ENCODE measurements at regions not wholly inside any gene's neighbourhood (a gene's known extent, or its start where the extent isn't known, plus 50 kb on each side); places are given as distances from the start of the nearest gene placed in this dataset.

- POLR2A ChIA-PET, result no interaction called here
- TF ChIP-seq NFRKB (IDR thresholded peaks at IDR 0.05), result no peak
- no peak for DNase-seq (ENCODE audit: extremely low spot score)
- CTCF ChIA-PET, result no interaction called here
Measured at GRCh38 chr10:56298941-56299340, 62.1 kb downstream of the ZWINT start.

GRCh38 chr10:56296618-56297017 is 64.4 kb downstream of the ZWINT start:
- no peak for DNase-seq (ENCODE audit: extremely low spot score)
- CTCF ChIA-PET, result interaction anchor here (0.5 kb wide), 1 partner anchor 855 kb away, joined by 3 read pairs; no protein-coding TSS in a partner anchor
- no peak for TF ChIP-seq NFRKB (IDR thresholded peaks at IDR 0.05)
- peak; percentile 15; the same call in 1 of the 2 replicates for TF ChIP-seq PKNOX1 (IDR thresholded peaks at IDR 0.05)
- TF ChIP-seq CTBP1 (IDR thresholded peaks at IDR 0.05; ENCODE audit: borderline replicate concordance), result no peak
- TF ChIP-seq ZNF384 (IDR thresholded peaks at IDR 0.05), result no peak
- TF ChIP-seq FOXK2 (IDR thresholded peaks at IDR 0.05), result no peak
- POLR2A ChIA-PET, result interaction anchor here (2.0 kb wide), 1 partner anchor 65 kb away, joined by 5 read pairs; the partner anchor contains the start of gene ZWINT

GRCh38 chr10:56288403-56288802 is 72.7 kb downstream of the ZWINT start:
- ChIA-PET POLR2A (no interaction called here), CTCF (no interaction called here)
- TF ChIP-seq HDGF (IDR thresholded peaks at IDR 0.05; ENCODE audit: borderline replicate concordance) (no peak), ELF4 (IDR thresholded peaks at IDR 0.05) (no peak), FOXK2 (IDR thresholded peaks at IDR 0.05) (no peak), SUZ12 (IDR thresholded peaks at IDR 0.05) (no peak), ARNT (IDR thresholded peaks at IDR 0.05) (no peak), SP1 (IDR thresholded peaks at IDR 0.05) (no peak), PKNOX1 (IDR thresholded peaks at IDR 0.05) (no peak), LEF1 (IDR thresholded peaks at IDR 0.05; ENCODE audit: borderline replicate concordance) (no peak), NFRKB (IDR thresholded peaks at IDR 0.05) (no peak), L3MBTL2 (conservative IDR thresholded peaks at IDR 0.05) (no peak), ZNF384 (IDR thresholded peaks at IDR 0.05) (no peak), FOXA1 (IDR thresholded peaks at IDR 0.05) (no peak), TARDBP (IDR thresholded peaks at IDR 0.05) (no peak), BHLHE40 (IDR thresholded peaks at IDR 0.05; ENCODE audit: borderline replicate concordance) (no peak), FOXM1 (IDR thresholded peaks at IDR 0.05; ENCODE audit: borderline replicate concordance) (no peak)
- no peak for DNase-seq (ENCODE audit: extremely low spot score)

GRCh38 chr10:56286096-56286495 is 75.0 kb downstream of the ZWINT start:
- ChIA-PET CTCF (no interaction called here), POLR2A (no interaction called here)
- DNase-seq (ENCODE audit: extremely low spot score), result no peak
- no peak for TF ChIP-seq BHLHE40 (IDR thresholded peaks at IDR 0.05; ENCODE audit: borderline replicate concordance)
- TF ChIP-seq HDGF (IDR thresholded peaks at IDR 0.05; ENCODE audit: borderline replicate concordance), result no peak
- no peak for TF ChIP-seq TARDBP (IDR thresholded peaks at IDR 0.05)
- no peak for TF ChIP-seq L3MBTL2 (conservative IDR thresholded peaks at IDR 0.05)
- no peak for TF ChIP-seq ELF4 (IDR thresholded peaks at IDR 0.05)
- no peak for TF ChIP-seq FOXM1 (IDR thresholded peaks at IDR 0.05; ENCODE audit: borderline replicate concordance)
- no peak for TF ChIP-seq SUZ12 (IDR thresholded peaks at IDR 0.05)
- no peak for TF ChIP-seq NFRKB (IDR thresholded peaks at IDR 0.05)

- no peak for DNase-seq (ENCODE audit: extremely low spot score)
- POLR2A ChIA-PET, result no interaction called here
Measured at GRCh38 chr10:56279270-56279669, 81.8 kb downstream of the ZWINT start.

GRCh38 chr10:56269181-56269580 is 91.9 kb downstream of the ZWINT start:
- TF ChIP-seq FOXA1 (IDR thresholded peaks at IDR 0.05) (no peak), TARDBP (IDR thresholded peaks at IDR 0.05) (no peak), PKNOX1 (IDR thresholded peaks at IDR 0.05) (peak; percentile 88), L3MBTL2 (conservative IDR thresholded peaks at IDR 0.05) (no peak)
- DNase-seq (ENCODE audit: extremely low spot score), result peak; percentile 7
- ChIA-PET POLR2A (no interaction called here), CTCF (no interaction called here)

More at GRCh38 chr10:56279270-56279669, 81.8 kb downstream of the ZWINT start:
- no peak for TF ChIP-seq BHLHE40 (IDR thresholded peaks at IDR 0.05; ENCODE audit: borderline replicate concordance)
- no peak for TF ChIP-seq ELF4 (IDR thresholded peaks at IDR 0.05)
- no peak for TF ChIP-seq ARNT (IDR thresholded peaks at IDR 0.05)
- TF ChIP-seq HDGF (IDR thresholded peaks at IDR 0.05; ENCODE audit: borderline replicate concordance), result no peak
- TF ChIP-seq L3MBTL2 (conservative IDR thresholded peaks at IDR 0.05), result no peak
- no peak for TF ChIP-seq LEF1 (IDR thresholded peaks at IDR 0.05; ENCODE audit: borderline replicate concordance)
- TF ChIP-seq CTBP1 (IDR thresholded peaks at IDR 0.05; ENCODE audit: borderline replicate concordance), result no peak
- TF ChIP-seq NFRKB (IDR thresholded peaks at IDR 0.05), result no peak
- no peak for TF ChIP-seq FOXA1 (IDR thresholded peaks at IDR 0.05)
- TF ChIP-seq PKNOX1 (IDR thresholded peaks at IDR 0.05), result no peak
- no peak for TF ChIP-seq FOXK2 (IDR thresholded peaks at IDR 0.05)
- no peak for TF ChIP-seq ZNF384 (IDR thresholded peaks at IDR 0.05)
- TF ChIP-seq SP1 (IDR thresholded peaks at IDR 0.05), result no peak
- TF ChIP-seq FOXM1 (IDR thresholded peaks at IDR 0.05; ENCODE audit: borderline replicate concordance), result no peak
- no peak for TF ChIP-seq TARDBP (IDR thresholded peaks at IDR 0.05)
- no peak for TF ChIP-seq SUZ12 (IDR thresholded peaks at IDR 0.05)
- CTCF ChIA-PET, result no interaction called here

GRCh38 chr10:56266120-56266519 is 94.9 kb downstream of the ZWINT start:
- POLR2A ChIA-PET, result no interaction called here
- CTCF ChIA-PET, result no interaction called here
- TF ChIP-seq TARDBP (IDR thresholded peaks at IDR 0.05) (no peak), FOXM1 (IDR thresholded peaks at IDR 0.05; ENCODE audit: borderline replicate concordance) (no peak), ARNT (IDR thresholded peaks at IDR 0.05) (no peak), BHLHE40 (IDR thresholded peaks at IDR 0.05; ENCODE audit: borderline replicate concordance) (no peak), ZNF384 (IDR thresholded peaks at IDR 0.05) (no peak), NFRKB (IDR thresholded peaks at IDR 0.05) (no peak), SUZ12 (IDR thresholded peaks at IDR 0.05) (no peak), HDGF (IDR thresholded peaks at IDR 0.05; ENCODE audit: borderline replicate concordance) (no peak), ELF4 (IDR thresholded peaks at IDR 0.05) (no peak), FOXA1 (IDR thresholded peaks at IDR 0.05) (no peak)
- DNase-seq (ENCODE audit: extremely low spot score), result no peak
